HepG2 (cell line): ENCODE measurements at regions not wholly inside any gene's neighbourhood (a gene's known extent, or its start where the extent isn't known, plus 50 kb on each side); places are given as distances from the start of the nearest gene placed in this dataset.

Experiments
- ATAC-seq: fragments of 200-7000 bp; cut with Tn5 transposase; 3 replicates; pipeline ENCODE4 v1.9.1; 2020; ENCODE audit warnings: mild to moderate bottlenecking, moderate library complexity
- BruUV-seq: library from RNA; stranded (reverse); fragments of 400-500 nt; replicated peaks from 2 replicates; lab custom pipeline; 2021; lab: Mats Ljungman, UMichigan
- CTCF ChIA-PET: fragments of 300-600 bp; formaldehyde crosslinking; extraction: SDS; loops from one replicate; lab custom pipeline; 2021; ENCODE audit warnings: low total read pairs, inconsistent platforms, low intra/inter-chr PET ratio; lab: Yijun Ruan, JAX
- POLR2A ChIA-PET: fragments of 350-600 bp; sonication (Branson Sonifier 250); formaldehyde crosslinking; loops from one replicate; lab custom pipeline; 2020; ENCODE audit warnings: antibody characterized with exemption, inconsistent platforms; lab: Yijun Ruan, JAX
- DNase-seq: peaks from one replicate; pipeline ENCODE4 v3.0.0-alpha.2; 2015; ENCODE audit warnings: low spot score
- FAIRE-seq: peaks from 3 replicates; lab custom pipeline; 2011; peaks lifted over from hg19 to GRCh38; lab: Jason Lieb, UNC
- H2AFZ ChIP-seq: one replicate; pipeline ENCODE4 v1.6.1; 2011; ENCODE audit warnings: low read length, inconsistent platforms
- H3K27ac ChIP-seq: fragments of 300-600 bp; 3 replicates; pipeline ENCODE4 v1.8.0; 2011; ENCODE audit warnings: mixed run types, mild to moderate bottlenecking, mixed read lengths, low read length, inconsistent platforms; ENCODE audit not compliant: insufficient read depth; ENCODE audit errors: extremely low read length
- H3K27me3 ChIP-seq, 2 experiments: fragments of 200-600 bp in 1 of 2; 2 replicates in 1 of 2; 3 replicates in 1 of 2; pipeline versions ENCODE4 v1.6.0 to v1.8.0; 2011; ENCODE audit warnings: low read length in 2 of 2, mild to moderate bottlenecking in 2 of 2, moderate library complexity in 2 of 2, inconsistent platforms in 1 of 2; ENCODE audit not compliant: insufficient read depth in 2 of 2, control insufficient read depth in 1 of 2
- H3K36me3 ChIP-seq, 2 experiments: fragments of 200-600 bp in 1 of 2; replicated peaks in 1 of 2; 2 replicates in 1 of 2; 3 replicates in 1 of 2; pipeline versions ENCODE4 v1.5.1 to v1.8.0; 2011; ENCODE audit warnings: low read length in 2 of 2, inconsistent platforms in 1 of 2; ENCODE audit not compliant: insufficient read depth in 2 of 2, control insufficient read depth in 1 of 2
- H3K4me1 ChIP-seq: 2 replicates; pipeline ENCODE4 v1.5.1; 2012; ENCODE audit warnings: low read length, inconsistent platforms; ENCODE audit not compliant: insufficient read depth
- H3K4me2 ChIP-seq: 2 replicates; pipeline ENCODE4 v1.6.0; 2011; ENCODE audit warnings: low read depth, low read length, inconsistent platforms
- H3K4me3 ChIP-seq, 3 experiments: fragments of 200-600 bp in 1 of 3; sonication (generic), shearing (Covaris generic) in 1 of 3; replicated peaks in 1 of 3; 2 replicates each; pipeline ENCODE4 v1.5.1; 2011 to 2016; ENCODE audit warnings: low read length in 3 of 3, inconsistent platforms in 2 of 3, low read depth in 2 of 3, mild to moderate bottlenecking in 2 of 3, control low read depth in 1 of 3, mixed read lengths in 1 of 3; ENCODE audit not compliant: insufficient read depth in 1 of 3
- H3K79me2 ChIP-seq: one replicate; pipeline ENCODE4 v1.6.1; 2011; ENCODE audit warnings: low read length, inconsistent platforms; ENCODE audit not compliant: insufficient read depth
- H3K9ac ChIP-seq: 2 replicates; pipeline ENCODE4 v1.6.0; 2011; ENCODE audit warnings: mild to moderate bottlenecking, low read depth, low read length, inconsistent platforms; ENCODE audit not compliant: insufficient read depth
- H3K9me3 ChIP-seq: 2 replicates; pipeline ENCODE4 v1.5.1; 2012; ENCODE audit warnings: mild to moderate bottlenecking, low read length
- H4K20me1 ChIP-seq: 2 replicates; pipeline ENCODE4 v1.6.0; 2011; ENCODE audit warnings: inconsistent platforms, mild to moderate bottlenecking, low read length, moderate library complexity; ENCODE audit not compliant: insufficient read depth
- ATF7 ChIP-seq, 2 experiments: fragments of 450-650 bp in 1 of 2; sonication (generic) in 1 of 2; formaldehyde crosslinking in 1 of 2; IDR thresholded peaks; 2 replicates each; pipeline versions ENCODE4 v1.4.0 to v1.6.1; 2016 to 2020; ENCODE audit warnings: antibody characterized with exemption in 1 of 2, mild to moderate bottlenecking in 1 of 2, missing genetic modification reagents in 1 of 2
- DNMT3B ChIP-seq: conservative IDR thresholded peaks from 2 replicates; pipeline ENCODE4 v1.6.1; 2016; ENCODE audit warnings: missing biosample characterization, control low read depth
- FIP1L1 ChIP-seq: fragments of 200-400 bp; formaldehyde crosslinking; IDR thresholded peaks from 2 replicates; pipeline ENCODE4 v1.6.1; 2018; ENCODE audit warnings: low read depth, mild to moderate bottlenecking, low read length, moderate library complexity, borderline replicate concordance; ENCODE audit not compliant: insufficient read depth
- FOXJ3 ChIP-seq: sonication (generic); formaldehyde crosslinking; IDR thresholded peaks from 2 replicates; pipeline ENCODE4 v1.4.0; 2020; ENCODE audit warnings: missing genetic modification reagents, mild to moderate bottlenecking, borderline replicate concordance
- NFKBIZ ChIP-seq: IDR thresholded peaks from 2 replicates; pipeline ENCODE4 v1.6.1; 2018; ENCODE audit warnings: missing genetic modification reagents, missing compliant biosample characterization
- RBM39 ChIP-seq: fragments of 200-400 bp; formaldehyde crosslinking; IDR thresholded peaks from one replicate; pipeline ENCODE4 v1.6.1; 2018; ENCODE audit warnings: antibody characterized with exemption, mild to moderate bottlenecking, low read depth, low read length; ENCODE audit not compliant: poor library complexity, severe bottlenecking
- ZBTB37 ChIP-seq: sonication (generic); formaldehyde crosslinking; IDR thresholded peaks from 2 replicates; pipeline ENCODE4 v1.4.0; 2020; ENCODE audit warnings: mild to moderate bottlenecking, missing genetic modification reagents
- ZNF264 ChIP-seq: sonication (generic); formaldehyde crosslinking; IDR thresholded peaks from 2 replicates; pipeline ENCODE4 v1.4.0; 2020; ENCODE audit warnings: missing genetic modification reagents
- ZNF605 ChIP-seq: sonication (generic); formaldehyde crosslinking; IDR thresholded peaks from 2 replicates; pipeline ENCODE4 v1.8.0; 2022; ENCODE audit warnings: mild to moderate bottlenecking, missing genetic modification reagents
- ZNF850 ChIP-seq: sonication (generic); formaldehyde crosslinking; conservative IDR thresholded peaks from 2 replicates; pipeline ENCODE4 v1.9.0; 2021; ENCODE audit warnings: mild to moderate bottlenecking, missing genetic modification reagents
- WGBS: methylation state at CpG from one replicate; pipeline ENCODE4 v1.1.6; 2017; ENCODE audit warnings: low lambda C conversion rate; 5-methylcytosine and 5-hydroxymethylcytosine counted together
- in situ Hi-C: cut with HindIII; loops from 2 replicates; pipeline ENCODE4 v1.10.0; 2017; ENCODE audit warnings: low pct_unique_long_range_greater_than_20kb; ENCODE audit not compliant: extremely low pct_ligation_motif_present
- intact Hi-C: fragments of 100-400 bp; cut with micrococcal nuclease; formaldehyde crosslinking; loops from one replicate; pipeline ENCODE4 v1.10.0; 2022; ENCODE audit not compliant: unreplicated experiment
- TF ChIP-seq, protein P1 (sequence below): sonication (generic); formaldehyde crosslinking; IDR thresholded peaks from 2 replicates; pipeline ENCODE4 v1.4.0; 2020; ENCODE audit warnings: missing genetic modification reagents, borderline replicate concordance
- TF ChIP-seq, protein P2 (sequence below): sonication (generic); formaldehyde crosslinking; IDR thresholded peaks from 2 replicates; pipeline ENCODE4 v1.8.1; 2023; ENCODE audit warnings: mild to moderate bottlenecking, moderate library complexity, missing genetic modification reagents
- TF ChIP-seq, protein P3 (sequence below), 2 experiments: IDR thresholded peaks; 2 replicates each; pipeline ENCODE4 v1.6.1; 2011 to 2012; ENCODE audit warnings: low read length in 2 of 2, borderline replicate concordance in 1 of 2, low read depth in 1 of 2, mild to moderate bottlenecking in 1 of 2, moderate library complexity in 1 of 2

DNA sequence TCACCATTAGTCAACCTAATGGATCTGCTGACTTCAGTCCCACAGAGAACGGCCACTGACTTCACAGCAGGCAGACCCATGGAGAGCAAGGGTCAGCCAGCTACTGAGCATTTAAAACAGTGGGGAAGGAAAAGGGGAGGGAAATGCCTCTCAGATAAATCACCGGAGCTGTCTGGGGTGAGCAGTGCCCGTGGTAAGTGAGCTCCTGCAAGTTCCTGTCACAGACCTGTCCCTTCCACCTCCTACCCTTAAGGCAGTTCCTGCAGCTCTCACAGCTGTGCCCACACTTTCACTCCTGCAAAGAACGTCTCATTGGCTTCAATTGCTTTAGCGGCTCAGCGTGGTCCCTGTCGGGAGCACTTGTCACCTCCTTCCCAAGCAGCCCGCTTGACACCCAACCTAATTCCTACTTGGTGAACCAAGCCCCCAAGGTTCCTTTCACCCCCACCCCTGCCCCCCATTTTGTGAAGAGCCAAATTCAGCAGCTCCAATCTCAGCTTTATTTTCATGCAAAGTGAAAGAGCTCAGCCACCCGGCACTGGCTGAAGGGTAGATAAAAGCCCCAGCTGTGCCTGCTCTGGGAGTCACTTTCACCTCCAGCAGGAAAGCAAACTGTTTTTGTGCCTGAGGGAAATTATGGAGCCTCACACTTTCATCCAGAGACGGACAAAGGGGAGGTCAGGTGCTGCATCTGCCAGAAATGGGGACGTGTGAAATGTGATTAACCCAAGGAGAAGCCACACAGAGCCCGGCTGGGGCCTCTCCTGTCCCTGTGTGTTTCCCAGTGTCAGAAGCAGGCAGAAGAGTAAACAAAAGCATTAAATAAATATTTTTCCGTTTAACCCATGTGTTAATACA lies 306.2 kb downstream of the TTLL7 start:
- Histone ChIP-seq H3K9me3 (peaks cover 21% of the 10 kb centered on the region; the same call in 1 of the 2 replicates), H3K4me3 (peak overlapping the region; percentile 39 to 52 (median 50)), H3K4me1 (peaks cover 12% of the 10 kb centered on the region; the same call in 1 of the 2 replicates), H3K27me3 (0 out of 5 replicates have a peak, but pooled peaks cover 0 to 4% of the 10 kb centered on the region in 2 experiments), H3K36me3 (no peaks in the 10 kb centered on the region), H3K9ac (peak overlapping the region; percentile 43; the same call in 1 of the 2 replicates), H4K20me1 (no peaks in the 10 kb centered on the region), H2AFZ (peak overlapping the region; percentile 63), H3K79me2 (no peaks in the 10 kb centered on the region), H3K27ac (no peak overlapping the region), H3K4me2 (peak overlapping the region; percentile 82)
- ChIA-PET POLR2A (no interaction called here), CTCF (no interaction called here)
- ATAC-seq: peak; percentile 93
- in situ Hi-C loops (no loop called here), intact Hi-C loops (no loop called here)
- no TSS peak for BruUV-seq
- peak; percentile 1 for DNase-seq
- 5% methylated on average over 11 of the region's 13 CpGs for WGBS
- no peak for FAIRE-seq
- TF ChIP-seq ZBTB37 (CRISPR knock-in tag) (no peak), NFKBIZ (CRISPR knock-in tag) (no peak), FIP1L1 (no peak), ATF7 (IDR thresholded peaks at IDR 0.05) (no peak), ATF7 (CRISPR knock-in tag; IDR thresholded peaks at IDR 0.05) (no peak), DNMT3B (no peak), ZNF605 (CRISPR knock-in tag) (no peak), FOXJ3 (CRISPR knock-in tag) (no peak), ZNF850 (no peak), ZNF264 (CRISPR knock-in tag) (no peak), RBM39 (no peak)
- TF ChIP-seq, protein P1, sequence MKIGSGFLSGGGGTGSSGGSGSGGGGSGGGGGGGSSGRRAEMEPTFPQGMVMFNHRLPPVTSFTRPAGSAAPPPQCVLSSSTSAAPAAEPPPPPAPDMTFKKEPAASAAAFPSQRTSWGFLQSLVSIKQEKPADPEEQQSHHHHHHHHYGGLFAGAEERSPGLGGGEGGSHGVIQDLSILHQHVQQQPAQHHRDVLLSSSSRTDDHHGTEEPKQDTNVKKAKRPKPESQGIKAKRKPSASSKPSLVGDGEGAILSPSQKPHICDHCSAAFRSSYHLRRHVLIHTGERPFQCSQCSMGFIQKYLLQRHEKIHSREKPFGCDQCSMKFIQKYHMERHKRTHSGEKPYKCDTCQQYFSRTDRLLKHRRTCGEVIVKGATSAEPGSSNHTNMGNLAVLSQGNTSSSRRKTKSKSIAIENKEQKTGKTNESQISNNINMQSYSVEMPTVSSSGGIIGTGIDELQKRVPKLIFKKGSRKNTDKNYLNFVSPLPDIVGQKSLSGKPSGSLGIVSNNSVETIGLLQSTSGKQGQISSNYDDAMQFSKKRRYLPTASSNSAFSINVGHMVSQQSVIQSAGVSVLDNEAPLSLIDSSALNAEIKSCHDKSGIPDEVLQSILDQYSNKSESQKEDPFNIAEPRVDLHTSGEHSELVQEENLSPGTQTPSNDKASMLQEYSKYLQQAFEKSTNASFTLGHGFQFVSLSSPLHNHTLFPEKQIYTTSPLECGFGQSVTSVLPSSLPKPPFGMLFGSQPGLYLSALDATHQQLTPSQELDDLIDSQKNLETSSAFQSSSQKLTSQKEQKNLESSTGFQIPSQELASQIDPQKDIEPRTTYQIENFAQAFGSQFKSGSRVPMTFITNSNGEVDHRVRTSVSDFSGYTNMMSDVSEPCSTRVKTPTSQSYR: no peak
- TF ChIP-seq, protein P2, sequence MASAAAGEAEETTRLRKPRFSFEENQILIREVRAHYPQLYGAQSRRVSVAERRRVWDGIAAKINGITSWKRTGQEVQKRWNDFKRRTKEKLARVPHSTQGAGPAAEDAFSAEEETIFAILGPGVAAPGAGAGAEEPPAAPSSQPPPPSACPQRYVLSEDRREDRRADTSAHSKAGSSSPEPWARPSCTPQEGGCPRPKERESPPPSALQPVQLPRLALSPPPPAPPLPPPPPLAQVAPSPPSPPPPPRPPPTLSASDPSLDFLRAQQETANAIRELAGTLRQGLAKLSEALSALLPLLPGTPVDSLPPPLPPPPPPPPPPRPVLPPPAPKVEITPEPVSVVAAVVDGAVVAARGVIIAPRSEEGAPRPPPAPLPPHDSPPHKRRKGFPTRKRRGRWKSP (CRISPR knock-in tag): no peak
- TF ChIP-seq, protein P3, sequence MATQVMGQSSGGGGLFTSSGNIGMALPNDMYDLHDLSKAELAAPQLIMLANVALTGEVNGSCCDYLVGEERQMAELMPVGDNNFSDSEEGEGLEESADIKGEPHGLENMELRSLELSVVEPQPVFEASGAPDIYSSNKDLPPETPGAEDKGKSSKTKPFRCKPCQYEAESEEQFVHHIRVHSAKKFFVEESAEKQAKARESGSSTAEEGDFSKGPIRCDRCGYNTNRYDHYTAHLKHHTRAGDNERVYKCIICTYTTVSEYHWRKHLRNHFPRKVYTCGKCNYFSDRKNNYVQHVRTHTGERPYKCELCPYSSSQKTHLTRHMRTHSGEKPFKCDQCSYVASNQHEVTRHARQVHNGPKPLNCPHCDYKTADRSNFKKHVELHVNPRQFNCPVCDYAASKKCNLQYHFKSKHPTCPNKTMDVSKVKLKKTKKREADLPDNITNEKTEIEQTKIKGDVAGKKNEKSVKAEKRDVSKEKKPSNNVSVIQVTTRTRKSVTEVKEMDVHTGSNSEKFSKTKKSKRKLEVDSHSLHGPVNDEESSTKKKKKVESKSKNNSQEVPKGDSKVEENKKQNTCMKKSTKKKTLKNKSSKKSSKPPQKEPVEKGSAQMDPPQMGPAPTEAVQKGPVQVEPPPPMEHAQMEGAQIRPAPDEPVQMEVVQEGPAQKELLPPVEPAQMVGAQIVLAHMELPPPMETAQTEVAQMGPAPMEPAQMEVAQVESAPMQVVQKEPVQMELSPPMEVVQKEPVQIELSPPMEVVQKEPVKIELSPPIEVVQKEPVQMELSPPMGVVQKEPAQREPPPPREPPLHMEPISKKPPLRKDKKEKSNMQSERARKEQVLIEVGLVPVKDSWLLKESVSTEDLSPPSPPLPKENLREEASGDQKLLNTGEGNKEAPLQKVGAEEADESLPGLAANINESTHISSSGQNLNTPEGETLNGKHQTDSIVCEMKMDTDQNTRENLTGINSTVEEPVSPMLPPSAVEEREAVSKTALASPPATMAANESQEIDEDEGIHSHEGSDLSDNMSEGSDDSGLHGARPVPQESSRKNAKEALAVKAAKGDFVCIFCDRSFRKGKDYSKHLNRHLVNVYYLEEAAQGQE (IDR thresholded peaks at IDR 0.05; ENCODE audit: borderline replicate concordance in 1 of 2, low read depth in 1 of 2, low read length in 2 of 2): no peak
